HG02970 (cell line): ENCODE measurements at regions not wholly inside any gene's neighbourhood (a gene's known extent, or its start where the extent isn't known, plus 50 kb on each side); places are given as distances from the start of the nearest gene placed in this dataset.
"Not testable (repeated sequence)": the region's sequence is repeated elsewhere in the genome, so short reads cannot be mapped to it uniquely, and the experiment has no call there.

Experiments
- ATAC-seq: cut with Tn5 transposase; IDR thresholded peaks from one replicate; pipeline ENCODE4 v1.9.1; 2021; ENCODE audit warnings: mild to moderate bottlenecking, moderate library complexity, moderate number of reproducible peaks; ENCODE audit not compliant: unreplicated experiment, low FRiP score

DNA sequence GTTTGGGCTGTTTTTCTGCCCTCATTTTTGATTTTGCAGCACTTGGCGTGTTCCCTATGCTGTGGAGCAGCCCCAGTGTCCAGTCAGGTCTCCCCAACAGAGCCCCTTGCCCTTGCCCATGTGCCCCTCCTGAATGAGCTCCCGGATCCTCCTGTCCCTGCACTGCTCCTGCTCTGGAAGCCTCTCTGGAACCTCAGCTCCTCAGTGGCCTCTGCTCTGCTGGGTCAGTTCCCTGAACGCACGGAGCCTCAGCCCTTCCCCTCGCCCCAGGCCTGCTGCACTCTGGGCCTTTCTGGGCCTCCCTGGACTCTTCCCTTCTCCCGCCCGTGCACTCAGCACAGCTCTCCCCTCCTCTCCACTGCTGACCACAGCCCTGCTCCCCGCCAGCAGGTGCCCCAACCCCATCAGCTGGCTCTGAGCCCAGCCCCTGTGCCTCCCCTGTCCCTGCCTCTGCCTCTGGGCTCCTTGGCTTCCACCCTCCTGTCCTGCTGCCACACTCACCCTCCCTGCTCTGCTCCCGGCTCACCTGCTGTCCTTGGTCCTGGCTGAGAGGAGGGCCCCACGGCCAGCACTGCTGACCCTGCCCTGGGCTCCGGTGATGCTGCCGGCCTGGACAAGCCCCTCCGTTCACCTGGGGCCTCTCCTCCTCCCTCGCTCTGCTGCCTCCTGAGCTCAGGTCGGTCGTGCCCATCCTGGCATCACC is 220.6 kb downstream of the TMEM121 start:
- not testable (repeated sequence) for ATAC-seq

DNA sequence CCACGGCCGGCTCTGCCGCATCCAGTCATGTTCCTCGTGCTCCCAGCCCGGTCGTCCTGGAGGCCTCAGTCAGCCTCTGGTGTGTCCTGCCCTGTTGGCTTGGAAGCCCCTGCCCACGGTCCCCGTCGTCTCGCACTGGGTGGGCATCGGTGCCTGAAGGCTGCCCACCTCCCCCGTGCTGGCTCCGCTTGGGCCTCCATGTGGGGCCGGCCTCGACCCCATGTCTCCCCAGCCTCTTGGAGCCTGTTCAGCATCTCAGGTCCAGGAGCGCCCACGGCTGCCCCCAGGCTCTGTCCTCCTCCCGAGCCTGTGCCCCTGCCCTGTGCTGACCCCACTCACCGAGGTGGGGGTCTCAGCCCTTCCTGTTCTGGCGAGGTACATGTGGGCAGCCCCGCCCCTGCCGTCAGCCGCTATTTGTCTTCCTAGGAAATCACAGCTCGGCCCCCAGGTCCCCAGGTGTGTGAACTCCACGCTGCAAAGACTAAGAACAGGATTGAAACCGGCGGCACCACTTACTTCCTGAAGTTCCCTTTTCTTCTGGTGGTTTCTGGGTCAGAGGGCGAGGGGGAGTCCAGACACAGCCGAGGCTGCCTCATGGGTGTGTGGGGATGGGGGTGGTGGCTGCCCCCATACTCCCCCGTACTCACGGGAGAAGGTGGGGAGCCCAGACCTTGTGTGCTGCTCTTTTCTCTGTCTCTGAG is 221.3 kb downstream of the TMEM121 start:
- ATAC-seq: not testable (repeated sequence)

DNA sequence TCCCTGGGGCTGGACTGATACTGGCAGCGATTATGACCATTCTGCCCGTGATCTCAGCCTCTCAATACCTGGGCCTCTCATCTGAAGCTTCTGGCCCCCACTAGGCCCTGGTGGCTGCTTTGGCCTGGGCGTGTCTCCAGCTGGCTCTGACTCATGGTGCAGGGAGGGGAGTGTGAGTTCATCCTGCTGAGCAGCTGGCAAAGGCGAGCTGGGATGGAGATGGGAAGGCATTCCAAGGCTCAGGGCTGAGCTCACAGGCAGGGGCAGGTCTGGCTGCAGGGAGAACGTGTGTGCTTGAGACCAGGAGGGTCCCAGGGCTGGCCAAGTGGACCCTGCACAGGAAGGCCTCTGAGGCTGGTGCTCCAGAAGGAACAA is 221.8 kb downstream of the TMEM121 start:
- ATAC-seq: no peak

DNA sequence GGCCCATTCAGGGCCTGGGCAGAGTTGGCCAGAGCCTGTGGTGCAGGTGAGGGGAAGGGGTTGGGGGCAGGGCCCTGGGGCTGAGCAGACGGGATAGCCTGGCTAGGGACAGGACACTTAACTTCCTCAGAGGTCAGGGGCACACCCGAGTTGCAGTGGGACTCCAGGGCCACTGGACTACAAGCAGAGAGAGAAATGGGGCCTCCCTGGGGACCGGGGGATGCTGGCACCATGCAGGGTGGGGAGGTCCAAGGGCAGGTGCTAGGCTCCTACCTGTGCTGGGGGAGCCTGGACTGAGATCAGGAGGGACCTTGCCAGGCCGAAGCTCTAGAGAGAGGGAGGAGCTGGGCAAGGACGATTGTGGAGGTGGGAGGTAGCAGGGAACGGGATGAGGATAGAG is 222.3 kb downstream of the TMEM121 start:
- ATAC-seq: not testable (repeated sequence)

DNA sequence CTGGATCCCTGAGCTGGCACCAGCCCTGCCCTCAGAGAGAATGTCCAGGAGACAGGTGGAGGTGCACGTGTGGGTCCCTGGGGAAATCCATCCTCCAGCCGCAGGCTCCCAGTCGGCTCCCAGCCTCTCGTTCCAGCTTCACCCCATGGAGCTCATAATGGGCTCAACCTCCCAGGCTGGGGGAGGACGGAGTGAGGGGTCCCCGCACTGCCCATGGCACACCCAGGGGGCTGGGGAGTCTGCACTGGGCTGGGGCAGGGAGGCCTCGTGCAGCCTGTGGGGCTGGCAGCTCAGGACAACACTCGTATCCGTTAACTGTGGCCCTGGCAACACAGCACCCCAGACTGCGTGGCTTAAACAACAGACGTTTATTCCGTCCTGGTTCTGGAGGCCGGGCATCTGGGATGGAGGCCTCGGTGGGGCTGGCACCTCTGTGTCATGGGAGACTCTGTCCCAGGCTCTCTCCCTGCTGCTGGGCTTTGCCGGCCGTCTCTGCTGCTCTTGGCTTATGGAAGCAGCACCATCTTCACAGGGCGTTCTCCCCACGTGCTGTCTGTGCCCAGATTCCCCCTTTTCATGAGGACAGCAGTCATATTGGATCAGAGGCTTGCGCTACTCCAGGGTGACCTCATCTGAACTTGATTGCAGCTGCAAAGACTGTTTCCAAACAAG is 223.6 kb downstream of the TMEM121 start:
- ATAC-seq: not testable (repeated sequence)

DNA sequence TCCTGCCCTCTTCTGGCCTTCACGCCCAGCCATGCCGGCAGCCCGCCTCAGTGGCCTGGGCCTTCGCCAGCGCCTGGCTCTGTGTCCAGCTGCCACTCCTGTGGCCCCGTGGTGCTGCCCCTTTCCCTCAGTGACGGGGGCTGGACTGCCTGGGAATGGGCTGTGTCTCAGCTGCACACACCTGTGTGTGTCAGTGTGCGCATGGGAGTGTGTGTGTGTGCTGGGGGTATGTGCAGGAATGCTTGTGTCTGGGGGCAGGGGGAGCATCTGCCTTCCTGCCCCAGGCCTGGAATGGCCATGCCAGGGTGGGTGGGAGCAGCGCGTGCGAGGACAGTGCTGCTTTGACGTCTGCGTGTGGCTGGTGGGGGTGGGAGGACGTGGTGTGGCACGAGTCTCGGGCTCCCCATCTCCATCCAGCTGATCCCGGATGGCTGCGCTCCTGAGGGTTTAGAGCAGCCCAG is 224.9 kb downstream of the TMEM121 start:
- not testable (repeated sequence) for ATAC-seq

DNA sequence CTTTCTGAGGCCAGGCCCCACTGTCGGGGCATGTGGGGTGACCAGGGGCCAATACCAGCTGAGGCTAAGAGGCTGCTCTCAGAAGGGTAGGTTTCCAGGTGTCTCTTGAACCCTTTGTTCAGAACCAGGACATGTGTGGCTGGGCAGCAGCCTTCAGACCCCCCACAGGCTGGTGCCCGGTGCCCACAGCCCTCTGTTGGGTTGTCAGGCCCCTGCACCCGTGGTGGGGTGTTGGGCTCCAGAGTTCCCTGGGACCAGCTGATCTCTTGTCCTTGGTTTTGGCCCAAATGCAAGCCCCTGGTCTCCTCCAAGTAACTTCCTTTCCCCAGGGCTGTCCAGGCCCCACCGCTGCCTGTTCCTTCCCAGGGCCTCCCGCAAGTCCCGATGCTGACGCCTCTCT is 226.0 kb downstream of the TMEM121 start:
- ATAC-seq: not testable (repeated sequence)

DNA sequence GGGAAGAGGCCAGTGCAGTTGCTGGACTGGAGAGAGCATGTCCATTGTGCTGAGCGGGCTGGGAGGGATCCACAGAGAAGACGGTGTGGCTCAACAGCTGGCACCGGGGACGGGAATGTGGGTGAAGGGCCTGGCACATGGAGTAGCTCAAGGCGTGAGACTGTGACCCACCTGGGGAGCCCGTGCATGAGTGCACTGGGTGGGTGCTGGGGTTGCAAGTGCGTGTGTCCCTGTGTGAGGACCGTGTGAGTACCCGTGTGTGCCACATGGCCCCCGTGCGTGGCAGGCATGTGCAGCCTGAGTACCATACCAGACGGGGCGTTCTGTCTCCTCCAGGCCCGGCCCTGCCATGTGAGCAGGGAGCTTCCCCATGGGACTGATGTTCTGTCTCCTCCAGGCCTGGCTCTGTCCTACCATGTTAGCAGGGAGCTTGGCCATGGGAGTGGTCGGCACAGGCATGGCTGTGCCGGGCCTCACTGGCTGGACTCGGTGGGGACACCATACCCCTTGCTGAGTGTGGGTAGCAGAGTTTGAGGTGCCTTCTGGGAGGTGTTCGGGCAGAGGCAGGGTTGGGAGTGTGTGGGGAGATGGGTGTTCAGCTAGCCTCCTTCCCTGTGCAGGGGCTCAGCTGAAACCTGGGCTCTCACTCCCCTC is 234.4 kb downstream of the TMEM121 start:
- ATAC-seq: no peak

DNA sequence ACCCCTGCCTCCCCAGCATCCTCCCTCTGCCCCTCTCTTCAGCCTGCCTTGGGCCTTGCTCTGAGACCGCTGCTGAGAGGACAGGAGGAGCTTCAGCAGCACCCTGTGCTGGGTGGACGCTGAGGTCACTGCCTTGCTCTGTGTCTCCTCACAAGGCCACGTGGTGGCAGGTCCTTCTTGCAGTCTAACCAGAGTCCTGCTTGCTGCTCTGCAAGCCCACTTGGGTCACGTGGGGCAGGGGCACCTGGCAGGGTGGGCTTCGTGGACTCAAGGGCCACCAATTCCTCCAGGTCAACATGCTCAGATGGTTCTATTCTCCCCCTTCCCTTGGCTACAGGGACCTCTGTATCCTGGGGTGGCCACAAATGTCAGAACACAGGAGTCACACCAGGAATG is 235.0 kb downstream of the TMEM121 start:
- ATAC-seq: not testable (repeated sequence)

DNA sequence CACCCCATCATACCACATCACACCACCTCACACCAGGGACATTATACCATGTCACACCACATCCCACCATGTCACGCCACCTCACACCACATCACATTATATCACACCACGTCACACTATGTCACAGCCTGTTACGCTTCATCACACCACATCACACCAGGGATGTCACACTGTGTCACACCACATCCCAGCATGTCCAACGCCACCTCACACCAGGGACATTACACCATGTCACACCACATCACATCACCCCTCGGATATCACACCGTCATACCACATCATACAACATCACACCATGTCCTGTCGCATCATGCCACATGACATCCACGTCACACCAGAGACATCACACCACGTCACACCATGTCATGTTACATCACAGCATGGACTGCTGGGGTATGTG is 235.5 kb downstream of the TMEM121 start:
- ATAC-seq: no peak

DNA sequence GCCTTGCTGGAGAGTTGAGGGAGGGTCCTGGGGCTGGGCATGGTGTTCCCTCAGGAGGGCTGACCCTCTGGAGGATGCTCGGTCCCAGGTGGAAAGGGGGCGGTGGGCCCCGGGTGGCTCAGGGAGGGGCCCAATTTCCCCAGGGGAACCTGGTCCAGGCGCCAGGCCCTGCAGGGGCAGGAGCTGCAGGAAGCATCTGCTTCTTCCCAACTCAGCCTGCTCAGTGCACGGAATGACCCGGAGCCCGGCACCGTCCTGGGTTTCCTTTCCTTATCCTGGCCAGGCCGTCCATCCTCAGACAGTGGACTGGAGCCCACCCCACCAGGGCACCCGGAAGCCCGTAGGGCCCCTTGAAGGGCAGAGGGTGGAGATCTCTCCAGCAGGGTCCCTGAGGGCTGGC is 235.9 kb downstream of the TMEM121 start:
- ATAC-seq: not testable (repeated sequence)

DNA sequence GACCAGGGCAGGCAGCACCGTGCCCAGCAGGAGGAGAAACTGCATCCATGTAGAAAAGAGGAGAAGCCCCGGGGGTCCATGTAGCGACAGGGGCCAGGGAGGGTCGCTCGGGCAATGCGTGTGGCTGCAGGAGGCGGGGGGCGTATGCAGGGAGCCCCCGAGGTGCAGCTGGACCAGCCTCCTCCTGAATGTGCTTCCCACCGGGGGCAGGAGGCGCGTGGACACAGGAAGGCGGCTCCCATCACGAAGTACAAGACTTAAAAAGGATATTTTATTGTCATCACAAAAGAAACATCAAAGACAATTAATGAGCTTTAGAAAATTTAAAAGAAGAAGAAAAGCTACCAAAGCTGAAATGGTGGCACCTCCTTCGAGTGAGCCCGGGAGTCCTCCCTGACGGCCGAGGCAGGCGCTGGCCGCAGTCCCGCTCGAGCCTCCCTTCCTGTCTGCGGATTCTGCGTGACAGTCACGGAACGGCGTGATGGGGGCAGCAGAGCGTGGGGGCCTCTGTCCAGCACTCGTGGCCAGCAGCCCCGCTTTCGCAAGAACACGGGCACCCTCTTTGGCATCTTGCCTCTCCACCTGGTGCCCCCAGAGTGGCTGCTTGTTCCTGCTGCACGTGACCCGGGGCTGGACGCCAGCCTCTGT is 238.0 kb downstream of the TMEM121 start:
- not testable (repeated sequence) for ATAC-seq

DNA sequence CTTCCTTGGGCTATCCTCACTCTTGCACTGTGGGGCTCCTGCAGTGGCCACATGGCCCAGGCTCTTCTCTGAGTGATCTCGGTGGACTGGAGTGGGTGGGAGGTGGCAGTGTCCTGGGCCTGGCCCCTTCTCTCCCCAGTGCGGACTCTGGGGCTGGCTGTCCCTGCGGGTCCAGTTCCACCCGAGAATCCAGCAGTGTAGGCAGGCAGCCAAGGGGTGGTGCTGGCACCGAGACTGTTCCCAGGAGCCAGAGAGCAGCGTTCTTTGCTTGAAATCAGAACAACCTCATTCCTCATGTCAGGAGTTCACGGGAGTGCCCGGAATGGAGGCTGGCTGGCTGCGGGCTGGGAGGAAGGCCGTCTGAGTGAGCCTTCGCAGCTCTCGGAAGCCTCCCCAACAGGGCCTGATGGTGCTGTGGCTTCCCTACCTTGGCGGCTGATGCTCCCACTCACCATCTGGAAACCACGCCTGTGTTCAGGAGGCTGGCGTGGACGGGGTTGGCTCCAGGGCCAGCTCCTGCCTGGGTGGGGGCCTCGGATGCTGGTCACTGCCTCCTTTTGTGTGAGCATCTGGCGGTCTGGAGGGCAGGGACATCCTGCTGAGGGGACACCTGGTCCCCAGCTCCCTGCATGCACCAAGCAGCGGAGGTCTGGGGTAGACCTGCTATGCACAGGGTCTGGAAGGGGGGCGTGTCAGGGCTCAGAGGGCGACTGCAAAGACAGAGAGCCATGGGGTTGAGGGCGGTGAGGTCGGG is 238.9 kb downstream of the TMEM121 start:
- ATAC-seq: not testable (repeated sequence)

DNA sequence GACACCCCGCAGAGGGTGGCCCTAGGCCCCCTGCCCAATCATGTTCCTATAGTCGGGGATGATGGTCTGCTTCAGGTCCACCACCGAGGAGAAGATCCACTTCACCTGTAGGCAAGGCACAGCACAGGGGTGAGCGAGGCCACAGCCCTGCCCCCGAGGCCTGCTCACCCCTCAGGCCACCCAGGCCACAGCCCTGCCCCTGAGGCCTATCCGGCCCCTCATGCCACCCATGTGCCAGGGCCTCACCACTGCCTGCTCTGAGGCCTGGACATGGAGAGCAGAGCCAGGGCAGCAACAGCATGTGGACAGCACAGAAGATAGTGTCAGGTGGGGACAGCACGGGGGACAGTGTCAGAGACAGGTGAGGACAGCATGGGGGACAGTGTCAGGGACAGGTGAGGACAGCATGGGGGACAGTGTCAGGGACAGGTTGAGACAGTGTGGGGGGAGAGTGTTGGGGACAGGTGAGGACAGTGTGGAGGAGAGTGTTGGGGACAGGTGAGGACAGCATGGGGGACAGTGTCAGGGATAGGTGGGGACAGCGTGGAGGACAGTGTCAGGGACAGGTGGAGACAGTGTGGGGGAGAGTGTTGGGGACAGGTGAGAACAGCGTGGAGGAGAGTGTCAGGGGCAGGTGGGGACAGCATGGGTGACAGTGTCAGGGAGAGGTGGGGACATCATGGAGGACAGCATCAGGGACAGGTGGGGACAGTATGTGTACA is 239.7 kb downstream of the TMEM121 start:
- ATAC-seq: no peak

DNA sequence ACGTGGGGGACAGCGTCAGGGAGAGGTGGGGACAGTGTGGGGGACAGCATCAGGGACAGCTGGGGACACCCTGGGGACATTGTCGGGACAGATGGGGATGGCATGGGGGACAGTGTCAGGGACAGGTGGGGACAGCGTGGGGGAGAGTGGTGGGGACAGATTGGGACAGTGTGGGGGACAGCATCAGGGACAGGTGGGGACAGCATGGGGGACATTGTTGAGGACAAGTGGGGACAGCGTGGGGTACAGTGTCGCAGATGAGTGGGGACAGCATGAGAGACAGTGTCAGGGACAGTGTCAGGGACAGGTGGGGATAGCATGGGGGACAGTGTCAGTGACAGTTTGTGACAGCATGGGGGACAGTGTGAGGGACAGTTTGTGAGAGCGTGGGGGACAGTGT is 240.9 kb downstream of the TMEM121 start:
- no peak for ATAC-seq

DNA sequence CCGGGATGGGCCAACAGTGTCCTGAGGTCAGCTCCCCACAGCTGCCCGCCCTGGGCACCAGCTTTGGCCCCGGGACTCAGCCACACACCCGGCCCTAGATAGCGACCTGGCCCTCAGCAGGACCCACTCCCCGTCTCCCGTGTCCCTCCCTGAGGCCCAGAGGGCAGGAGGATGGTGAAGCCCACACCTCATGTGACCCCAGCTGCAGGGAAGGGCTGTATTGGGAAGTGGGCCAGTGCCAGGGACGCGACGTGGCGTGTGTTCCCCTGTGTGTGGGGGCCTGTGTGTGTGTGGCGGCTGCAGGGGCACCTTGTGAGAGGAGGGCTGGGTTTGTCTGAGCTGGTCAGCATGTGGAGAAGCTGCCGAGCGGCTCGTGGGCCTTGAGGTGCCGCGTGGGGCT is 241.7 kb downstream of the TMEM121 start:
- not testable (repeated sequence) for ATAC-seq

DNA sequence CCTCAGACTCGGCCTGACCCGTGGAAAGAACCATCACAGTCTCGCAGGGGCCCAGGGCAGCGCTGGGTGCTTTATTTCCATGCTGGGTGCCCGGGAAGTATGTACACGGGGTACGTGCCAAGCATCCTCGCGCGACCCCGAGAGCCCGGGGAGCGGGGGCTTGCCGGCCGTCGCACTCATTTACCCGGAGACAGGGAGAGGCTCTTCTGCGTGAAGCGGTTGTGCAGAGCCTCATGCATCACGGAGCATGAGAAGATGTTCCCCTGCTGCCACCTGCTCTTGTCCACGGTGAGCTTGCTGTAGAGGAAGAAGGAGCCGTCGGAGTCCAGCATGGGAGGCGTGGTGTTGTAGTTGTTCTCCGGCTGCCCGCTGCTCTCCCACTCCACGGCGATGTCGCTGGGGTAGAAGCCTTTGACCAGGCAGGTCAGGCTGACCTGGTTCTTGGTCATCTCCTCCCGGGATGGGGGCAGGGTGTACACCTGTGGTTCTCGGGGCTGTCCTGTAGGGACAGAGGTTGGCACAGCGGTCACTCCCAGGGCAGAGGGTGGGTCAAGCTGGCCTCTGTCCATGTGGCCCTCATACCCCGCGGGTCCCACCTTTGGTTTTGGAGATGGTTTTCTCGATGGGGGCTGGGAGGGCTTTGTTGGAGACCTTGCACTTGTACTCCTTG is 242.8 kb downstream of the TMEM121 start:
- not testable (repeated sequence) for ATAC-seq

DNA sequence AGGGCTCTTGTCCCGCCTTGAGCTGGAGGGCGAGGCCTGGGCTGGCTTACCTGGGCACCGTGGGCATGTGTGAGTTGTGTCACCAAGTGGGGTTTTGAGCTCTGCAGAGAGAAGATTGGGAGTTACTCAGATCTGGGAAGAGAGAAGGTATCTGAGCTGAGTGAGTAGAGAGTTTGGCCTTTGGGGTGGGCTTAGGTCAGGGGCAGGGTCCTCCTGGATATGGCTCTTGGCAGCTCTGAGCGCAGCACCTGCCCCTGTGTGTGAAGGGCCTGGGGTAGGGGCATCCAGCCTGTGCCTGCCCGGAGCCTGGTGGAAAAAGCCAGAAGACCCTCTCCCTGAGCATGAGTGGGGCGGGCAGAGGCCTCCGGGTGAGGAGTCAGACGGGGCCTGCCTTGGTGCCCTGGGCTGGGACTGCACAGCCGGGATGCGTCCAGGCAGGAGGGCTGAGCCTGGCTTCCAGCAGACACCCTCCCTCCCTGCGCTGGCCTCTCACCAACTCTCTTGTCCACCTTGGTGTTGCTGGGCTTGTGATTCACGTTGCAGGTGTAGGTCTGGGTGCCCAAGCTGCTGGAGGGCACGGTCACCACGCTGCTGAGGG is 244.3 kb downstream of the TMEM121 start:
- not testable (repeated sequence) for ATAC-seq
